Ramos (cell line): ENCODE measurements at regions not wholly inside any gene's neighbourhood (a gene's known extent, or its start where the extent isn't known, plus 50 kb on each side); places are given as distances from the start of the nearest gene placed in this dataset.

Experiments used
- in situ Hi-C: fragments of 300-500 bp; cut with MboI; formaldehyde crosslinking; loops from one replicate; pipeline ENCODE4 v1.14.3; 2022; ENCODE audit warnings: low sequenced_read_pairs; ENCODE audit not compliant: unreplicated experiment

DNA sequence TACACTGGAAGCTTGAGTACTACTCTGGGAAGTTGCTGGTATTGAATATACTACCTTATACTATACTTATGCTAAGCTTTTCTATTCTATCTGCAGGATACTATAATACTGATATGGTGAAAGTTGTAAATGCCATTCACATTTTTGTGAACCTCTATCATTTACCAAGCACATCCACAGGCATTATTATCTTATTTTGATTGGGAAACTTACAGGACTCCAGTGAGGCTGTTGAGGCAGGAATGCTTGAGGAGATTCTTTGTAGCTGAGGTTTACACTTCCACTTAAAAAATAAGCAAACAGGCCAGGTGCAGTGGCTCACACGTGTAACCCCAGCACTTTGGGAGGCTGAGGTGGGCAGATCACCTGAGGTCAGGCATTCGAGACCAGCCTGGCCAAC is 442.9 kb downstream of the QKI start:
- in situ Hi-C loops = no loop called here

DNA sequence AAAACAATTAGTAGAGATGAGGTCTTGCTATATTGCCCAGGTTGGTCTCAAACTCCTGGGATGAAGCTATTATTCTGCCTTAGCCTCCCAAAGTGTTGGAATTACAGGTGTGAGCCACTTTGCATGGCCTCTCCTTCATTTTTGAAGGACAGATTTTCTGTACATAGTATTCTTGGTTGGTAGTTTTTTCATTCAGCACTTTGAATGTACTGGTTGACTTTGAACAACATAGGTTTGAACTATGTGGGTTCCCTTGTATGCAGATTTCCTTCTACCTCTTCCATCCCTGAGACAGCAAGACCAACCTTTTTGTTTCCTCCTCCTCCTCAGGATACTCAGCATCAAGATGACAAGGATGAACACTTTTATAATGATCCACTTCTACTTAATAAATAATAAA is 436.4 kb downstream of the QKI start:
- in situ Hi-C loops = no loop called here

DNA sequence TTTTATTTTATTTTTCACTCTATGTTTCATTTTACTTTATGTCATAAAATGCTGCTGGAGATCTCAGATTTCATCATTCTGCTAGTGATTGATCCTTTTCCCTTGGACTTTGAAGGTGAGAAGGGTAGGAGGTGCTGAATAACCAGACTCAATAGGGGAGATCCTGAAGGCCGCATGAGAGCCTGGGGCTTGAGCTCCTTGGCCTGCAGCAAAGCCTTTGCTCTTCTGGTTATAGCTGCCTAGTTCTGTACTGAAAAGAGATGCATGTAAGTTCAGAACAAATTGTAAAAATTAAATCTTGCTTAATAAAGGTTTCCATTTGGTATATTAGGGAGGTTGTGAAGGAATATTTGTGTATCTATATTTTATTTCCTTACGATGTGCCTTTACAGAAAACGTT is 430.2 kb downstream of the QKI start:
- in situ Hi-C loops = no loop called here

DNA sequence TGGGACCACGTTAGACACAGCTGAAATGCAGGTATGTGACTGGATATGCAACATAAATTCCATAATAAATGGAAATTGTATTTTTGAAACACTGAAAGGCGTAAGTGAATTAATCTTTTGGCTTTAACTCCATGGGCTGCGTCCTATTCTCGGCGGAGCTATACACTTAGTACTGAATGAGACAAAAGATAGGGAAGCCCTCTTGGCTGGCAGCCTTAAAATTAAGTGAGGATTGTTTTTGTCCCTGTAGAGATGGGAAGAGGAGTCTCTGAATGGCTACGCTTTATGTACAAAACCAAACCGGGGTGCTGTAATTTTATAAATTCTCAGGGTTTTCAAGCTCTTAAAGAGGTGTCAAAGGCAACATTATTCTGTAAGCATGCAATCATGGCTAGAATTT is 429.8 kb downstream of the QKI start:
- in situ Hi-C loops = no loop called here

DNA sequence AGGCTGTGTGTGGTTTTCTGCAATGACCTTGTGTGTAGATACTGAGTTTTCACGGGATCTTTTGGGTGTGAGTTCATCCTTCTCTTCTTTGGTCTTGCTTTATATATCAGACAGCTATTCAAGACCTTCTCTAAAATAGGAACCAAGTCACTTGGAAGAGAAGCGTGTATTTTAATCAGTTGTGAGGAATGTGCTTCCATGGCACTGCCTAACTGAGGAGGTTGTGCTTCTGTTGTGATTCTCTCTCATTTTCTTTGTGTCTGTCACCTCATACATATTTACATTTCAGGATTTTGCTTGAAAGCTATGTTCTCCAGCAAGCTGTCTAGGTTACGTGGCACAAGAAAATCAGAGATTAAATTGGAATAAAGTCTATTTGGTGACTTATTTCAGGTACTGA is 428.7 kb downstream of the QKI start:
- in situ Hi-C loops = no loop called here

DNA sequence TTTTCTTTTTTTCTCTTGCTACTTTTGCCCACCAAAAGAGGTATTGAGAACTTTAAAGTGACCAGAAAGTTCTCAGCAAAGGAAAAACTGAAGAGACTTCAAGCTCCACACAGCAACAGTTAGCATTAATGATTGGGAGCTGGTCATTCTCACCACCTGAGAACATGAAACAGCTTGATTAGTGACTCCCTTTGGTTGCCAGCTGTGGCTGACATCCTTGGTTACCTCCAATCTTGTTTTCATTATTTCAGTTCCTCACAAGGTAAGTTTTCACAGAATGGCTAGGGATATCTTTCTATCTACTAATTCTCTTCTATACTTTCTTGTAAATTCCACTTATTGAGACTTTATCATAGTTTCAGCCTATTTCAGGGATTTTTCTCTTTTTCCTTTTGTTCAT is 427.9 kb downstream of the QKI start:
- in situ Hi-C loops = no loop called here

DNA sequence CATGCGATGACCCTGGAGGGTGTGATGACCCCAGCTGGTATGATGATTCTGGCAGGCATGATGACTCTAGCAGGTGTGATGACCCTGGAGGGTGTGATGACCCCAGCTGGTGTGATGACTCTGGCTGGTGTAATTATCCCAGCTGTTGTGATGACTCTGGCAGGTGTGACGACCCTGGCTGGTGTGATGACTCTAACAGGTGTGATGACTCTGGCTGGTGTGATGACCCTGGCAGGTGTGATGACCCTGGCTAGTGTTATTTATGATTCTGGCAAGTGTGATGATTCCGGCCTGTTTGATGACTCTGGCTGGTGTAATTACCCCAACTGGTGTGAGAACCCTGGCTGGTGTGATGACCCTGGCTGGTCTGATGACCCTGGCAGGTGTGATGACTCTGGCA is 427.2 kb downstream of the QKI start:
- in situ Hi-C loops = no loop called here

DNA sequence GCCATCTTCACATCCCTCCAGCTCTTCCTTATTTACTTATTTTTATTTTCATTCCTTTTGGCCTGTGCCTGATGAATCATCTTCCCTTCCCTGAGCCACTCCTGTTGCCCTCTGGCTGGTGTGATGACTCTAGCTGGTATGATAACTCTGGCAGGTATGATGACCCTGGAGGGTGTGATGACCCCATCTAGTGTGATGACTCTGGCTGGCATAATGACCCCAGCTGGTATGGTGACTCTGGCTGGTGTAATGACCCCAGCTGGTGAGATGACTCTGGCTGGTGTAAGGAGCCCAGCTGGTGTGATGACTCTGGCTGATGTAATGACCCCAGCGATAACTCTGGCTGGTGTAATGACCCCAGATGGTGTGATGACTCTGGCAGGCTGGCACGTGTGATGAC is 426.8 kb downstream of the QKI start:
- in situ Hi-C loops = no loop called here

DNA sequence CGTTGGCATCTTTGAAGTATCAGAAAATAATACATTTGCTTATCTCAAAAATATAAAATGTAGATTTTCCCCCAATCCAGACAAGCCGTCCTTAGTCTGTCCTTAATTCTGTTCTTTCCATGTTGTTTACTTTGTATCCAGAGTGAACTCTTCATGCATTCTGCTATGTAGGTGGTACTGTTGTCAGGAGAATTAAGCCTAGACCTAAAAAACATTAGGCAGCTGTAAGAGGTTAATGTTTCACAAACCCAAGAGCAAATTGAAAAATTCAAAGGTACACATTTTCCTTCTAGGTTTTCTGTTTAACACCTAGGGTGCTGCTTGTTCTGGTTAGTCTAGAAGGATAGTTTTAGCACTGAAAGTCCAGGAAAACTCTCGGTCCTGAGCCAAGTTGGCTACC is 426.4 kb downstream of the QKI start:
- in situ Hi-C loops = no loop called here

DNA sequence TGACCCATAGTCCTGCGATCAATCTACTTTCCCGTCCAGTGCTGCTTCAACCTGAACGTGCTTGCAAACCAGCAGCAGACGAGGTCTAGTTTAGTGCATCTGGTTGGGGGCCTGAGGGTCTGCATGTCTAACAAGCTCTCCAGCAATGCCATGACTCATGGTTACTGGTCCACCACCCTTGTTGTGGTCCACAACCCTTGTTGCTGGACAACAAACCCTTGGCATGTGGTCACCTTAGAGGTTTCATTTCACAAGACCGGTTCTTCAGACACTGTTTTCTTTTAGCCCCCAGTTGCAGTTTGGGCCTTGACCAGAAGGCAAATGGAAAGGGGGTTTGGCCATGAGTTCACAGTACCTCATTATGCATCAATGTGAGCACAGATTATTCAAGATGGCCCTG is 424.8 kb downstream of the QKI start:
- in situ Hi-C loops = no loop called here

DNA sequence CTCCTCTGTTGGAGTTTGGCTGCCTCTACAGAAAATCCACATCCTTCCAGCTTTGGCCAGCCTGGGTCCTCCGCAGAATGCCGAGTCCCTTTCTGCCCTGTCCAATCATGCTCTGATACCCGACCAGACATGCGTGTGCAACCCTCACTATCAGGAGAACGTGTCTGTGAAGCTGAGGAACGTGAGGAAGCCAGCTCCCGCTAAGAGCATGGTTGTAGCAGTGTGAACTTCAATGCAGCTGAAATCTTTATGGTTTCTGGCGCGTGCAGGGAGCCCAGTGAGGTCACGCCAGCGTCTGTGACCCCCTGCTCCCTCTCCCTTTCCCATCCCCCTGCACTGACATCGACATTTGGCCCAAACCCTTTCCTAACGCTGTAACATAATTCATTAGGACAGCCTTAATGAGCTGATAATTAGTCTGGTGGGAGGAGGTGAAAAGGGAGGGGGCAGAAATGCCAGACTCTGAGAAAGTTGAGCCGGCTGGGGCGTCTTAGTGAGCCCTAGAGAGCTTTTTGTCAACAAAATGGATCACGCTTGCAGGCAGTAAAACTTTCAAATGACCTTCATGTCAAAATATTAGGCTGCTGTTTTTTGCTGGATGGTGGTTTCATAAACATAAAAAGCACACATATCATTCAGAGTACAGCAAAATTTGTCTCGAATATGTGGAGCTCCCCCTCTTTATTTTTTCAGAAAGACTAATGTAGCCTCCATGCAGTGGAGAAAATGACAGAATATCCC is 423.3 kb downstream of the QKI start:
- in situ Hi-C loops = no loop called here

DNA sequence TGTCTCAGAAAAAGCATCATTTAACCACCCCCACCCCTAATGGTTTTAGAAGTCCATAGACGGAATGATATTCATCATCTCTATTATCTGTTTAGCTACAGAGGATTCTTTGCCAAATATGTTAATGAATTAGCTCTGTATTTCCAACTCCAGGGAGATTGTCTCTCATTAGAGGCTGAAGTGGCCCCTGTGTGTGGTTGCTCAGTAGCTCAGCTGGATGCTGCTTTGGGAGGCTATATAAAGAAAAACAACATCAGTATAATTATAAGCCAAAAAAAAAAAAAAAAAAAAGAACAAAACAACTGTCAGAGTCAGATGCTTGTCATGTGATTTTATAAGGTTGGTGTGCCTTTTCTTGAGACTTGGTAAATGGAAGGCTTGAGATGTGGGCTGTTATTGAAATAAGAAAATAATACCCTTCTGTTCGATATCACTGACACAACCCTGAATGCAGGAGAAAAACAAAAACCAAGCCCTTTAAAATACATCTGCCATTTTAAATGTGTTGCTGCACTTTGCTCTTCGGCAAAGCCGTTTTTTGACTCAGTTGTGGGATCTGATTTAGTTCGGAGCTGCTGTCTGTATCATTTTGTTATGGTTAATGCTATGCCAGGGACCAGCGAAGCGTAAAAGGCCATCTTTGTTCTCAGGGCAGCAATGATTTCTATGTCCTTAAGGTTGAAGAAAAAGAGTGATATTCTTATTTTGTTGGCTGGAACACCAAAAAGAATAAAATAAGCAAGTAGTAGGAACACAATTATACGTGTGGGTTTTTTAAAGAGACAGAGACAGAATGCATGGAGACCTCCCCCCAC is 422.6 kb downstream of the QKI start:
- in situ Hi-C loops = no loop called here

DNA sequence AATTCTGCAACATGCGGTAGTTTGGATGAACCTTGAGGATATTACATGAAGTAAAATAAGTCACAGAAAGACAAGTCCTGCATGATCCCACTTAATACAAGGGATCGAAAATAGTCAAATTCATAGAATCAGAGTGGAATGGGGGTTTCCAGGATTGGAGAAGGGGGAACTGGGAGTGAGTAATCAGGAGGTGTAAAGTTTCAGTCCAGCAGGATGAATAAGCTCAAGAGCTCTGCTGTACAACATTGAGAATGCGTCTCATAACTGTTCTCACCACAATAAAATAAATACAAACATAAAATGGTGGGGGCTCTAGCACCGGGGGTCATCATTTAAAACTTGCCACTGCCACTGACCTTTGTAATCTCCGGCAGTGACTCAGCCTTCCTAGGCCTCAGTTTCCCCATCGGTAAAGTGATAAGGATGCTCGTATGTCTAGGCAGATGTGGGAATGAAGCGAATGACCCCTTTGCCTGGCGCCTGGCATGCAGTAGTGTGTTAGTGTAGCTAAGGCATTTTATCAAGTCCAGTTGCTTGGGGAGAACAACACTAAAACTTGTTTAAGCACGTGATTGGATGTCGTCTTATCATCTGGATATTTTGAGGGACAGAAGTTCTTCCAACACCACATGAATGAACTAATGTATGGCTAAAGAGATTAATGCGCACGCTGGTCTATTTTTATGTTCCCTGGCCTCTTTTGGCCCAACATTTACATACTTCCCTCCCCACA is 421.1 kb downstream of the QKI start:
- in situ Hi-C loops = no loop called here

DNA sequence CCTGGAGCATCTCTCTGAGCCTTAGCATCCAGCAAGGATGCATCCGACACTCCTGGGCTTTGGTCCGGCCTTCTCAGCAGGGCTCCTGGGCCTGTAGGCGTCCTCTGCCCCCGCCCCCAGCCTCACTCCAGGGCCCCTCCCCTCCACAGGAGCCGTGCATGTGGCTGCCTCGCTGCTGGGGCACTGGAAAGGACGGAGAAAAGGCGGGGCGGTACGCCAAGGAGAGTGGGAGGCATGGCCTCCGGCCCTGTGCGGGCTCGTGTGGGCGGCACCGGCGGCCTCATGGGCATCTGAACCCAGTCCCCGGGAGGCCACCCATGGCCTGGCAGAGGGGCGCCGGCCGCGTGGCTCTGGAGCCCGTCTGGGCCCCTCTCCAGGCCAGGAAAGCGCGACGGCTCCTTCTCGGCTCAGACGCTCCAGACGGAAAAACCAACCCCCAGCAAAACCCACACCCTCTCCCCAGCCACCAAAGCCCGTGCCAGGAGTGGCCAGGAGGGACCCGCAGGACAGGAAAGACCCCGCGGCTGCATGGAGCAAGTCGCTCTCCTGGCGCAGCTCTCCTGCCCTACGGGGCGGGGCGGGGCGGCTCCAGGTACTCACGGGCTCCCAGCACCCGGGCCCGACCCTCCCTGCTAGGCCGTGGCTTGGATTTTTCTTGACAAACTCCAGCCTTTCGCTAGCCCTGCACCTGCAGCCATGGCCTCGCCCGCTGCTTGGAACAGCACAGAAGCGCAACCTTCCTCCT is 419.9 kb downstream of the QKI start:
- in situ Hi-C loops = no loop called here

DNA sequence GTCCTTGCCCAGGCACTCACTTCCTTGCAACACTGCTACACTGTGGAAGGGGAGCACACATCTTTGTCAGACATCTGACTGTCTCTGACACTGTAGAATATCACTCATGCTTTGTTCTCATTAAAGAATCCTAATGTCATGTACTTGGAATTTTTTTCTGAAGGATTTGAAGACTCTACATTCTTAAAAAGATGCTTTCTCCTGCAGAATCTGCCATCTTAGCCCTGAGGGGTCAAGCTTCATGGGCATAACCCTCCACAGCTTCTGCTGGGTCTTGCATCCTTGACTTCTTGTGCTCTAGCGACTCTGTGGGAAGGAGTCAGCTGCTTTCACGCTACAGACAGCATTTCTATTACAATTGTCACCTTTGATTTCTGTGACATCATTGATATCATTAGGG is 417.2 kb downstream of the QKI start:
- in situ Hi-C loops = no loop called here

DNA sequence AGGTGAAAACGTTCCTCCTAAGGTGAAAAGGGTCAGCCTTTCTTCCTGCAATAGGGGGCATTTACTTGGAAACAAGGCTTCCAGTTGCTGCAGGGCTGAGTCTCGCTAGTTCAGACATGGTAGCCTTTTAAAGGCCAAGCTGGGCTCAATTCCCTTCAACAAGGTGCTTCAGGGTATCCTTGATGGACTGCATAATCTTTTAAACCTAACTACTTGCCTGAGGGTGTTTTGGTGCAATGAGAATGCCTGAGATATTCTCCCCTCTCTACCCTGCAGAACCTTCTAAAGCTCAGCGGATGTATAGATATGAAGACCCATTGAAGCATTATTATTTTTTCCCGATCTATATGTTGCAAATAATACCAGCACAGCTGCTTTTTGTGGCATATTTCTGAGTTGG is 416.1 kb downstream of the QKI start:
- in situ Hi-C loops = no loop called here

DNA sequence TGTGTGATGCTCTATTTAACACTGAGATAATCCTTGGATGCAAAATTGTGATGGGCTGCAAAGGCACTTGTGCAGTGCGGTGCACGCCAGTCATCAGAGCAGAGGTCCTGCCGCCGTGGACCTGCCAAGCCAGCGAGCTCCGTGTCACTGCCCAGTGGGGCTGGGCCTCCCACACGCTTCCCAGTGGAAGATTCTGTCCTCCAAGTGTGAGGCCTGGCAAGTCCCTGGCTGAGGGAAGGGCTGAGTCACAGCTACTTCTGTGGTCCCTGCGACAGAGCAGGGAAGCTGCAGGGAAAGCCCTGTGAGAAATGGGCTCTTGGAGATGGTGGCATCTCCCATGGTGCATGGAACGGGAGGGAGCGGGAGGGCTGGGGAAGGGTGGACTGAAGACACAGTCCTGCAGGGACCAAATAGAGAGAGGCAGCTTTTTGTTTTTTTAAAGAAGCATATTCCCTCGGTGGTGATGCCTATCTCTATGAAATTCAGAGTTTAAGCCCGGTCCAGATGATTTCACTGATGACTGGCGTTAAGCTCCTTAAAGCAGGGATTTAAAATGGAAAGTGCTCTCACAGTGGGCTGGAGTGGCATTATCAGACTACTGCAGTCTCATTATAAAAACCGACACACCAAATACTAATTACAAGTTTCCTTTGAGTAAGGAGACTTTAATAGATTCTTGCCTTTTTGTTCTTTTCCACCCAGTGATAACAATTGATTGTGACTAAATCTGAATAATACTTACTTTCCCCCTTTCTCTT is 413.7 kb downstream of the QKI start:
- in situ Hi-C loops = no loop called here

DNA sequence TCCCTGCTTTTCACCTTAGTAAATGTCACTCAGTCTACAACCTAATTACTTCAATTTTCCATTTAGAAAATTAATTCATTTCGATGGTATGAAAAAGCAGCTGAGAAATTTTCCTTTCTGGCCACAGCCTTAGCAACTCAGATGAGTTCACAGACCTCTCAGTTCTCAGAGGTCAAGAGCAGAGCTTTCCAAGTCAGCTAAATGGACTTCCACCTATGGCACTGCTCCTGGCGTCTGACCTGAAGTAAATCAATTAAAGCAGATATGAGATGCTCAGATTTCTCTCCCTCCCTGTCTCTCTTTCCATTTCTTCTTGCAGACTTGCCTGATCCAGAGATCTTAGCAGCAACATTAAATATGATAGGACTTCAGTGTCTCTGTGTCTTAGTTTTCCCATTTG is 412.6 kb downstream of the QKI start:
- in situ Hi-C loops = no loop called here

DNA sequence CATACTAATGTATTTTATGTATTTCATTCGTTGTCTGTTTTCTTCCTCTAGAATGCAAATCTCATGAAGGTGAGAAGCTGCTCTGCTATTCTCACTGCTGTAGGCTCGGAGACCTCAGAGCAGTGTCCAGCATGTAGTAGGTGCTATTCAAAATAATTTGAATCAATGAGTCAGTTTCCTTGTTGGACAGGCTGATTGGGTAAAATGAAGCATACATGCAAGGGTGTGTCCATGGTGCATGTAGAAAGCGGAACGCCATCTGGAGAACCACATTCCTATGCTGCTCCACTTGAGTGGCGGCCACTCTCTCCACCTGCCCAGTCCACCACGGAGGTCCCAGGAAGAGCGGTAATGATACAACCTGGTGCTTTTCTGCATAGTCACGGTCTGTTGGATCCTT is 412.1 kb downstream of the QKI start:
- in situ Hi-C loops = no loop called here

DNA sequence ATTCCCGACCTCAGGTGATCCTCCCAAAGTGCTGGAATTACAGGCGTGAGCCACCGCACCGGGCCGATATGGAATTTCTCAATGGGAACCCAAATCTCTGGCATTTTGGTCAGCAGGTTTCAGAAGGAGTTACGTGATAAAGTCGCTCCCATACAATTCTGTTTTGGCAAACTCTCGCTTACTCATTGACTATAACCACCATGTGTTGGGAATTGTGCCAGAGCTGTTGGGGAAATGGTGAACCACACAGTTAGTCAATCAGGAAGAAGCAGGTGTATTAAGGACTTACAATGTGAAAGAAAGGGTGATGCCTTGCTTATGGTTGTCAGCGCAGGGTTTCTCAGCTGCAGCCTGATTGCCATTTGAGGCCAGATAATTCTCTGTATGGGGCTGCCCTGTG is 410.5 kb downstream of the QKI start:
- in situ Hi-C loops = no loop called here
